ENCODE measurements at regions not wholly inside any gene's neighbourhood (a gene's known extent, or its start where the extent isn't known, plus 50 kb on each side); places are given as distances from the start of the nearest gene placed in this dataset.
"Not testable (repeated sequence)": the region's sequence is repeated elsewhere in the genome, so short reads cannot be mapped to it uniquely, and the experiment has no call there.

GRCh38 chr2:31683506-31683905 is 102.8 kb upstream of the SRD5A2 start:
- not testable (repeated sequence) for TF ChIP-seq CTCF (IDR thresholded peaks at IDR 0.05; ENCODE audit: insufficient read depth, low read length); REST (IDR thresholded peaks at IDR 0.05; ENCODE audit: insufficient replicate concordance, low read depth); POLR2AphosphoS5 (IDR thresholded peaks at IDR 0.05; ENCODE audit: low read depth); SPI1 (IDR thresholded peaks at IDR 0.05; ENCODE audit: borderline replicate concordance, low read depth)

All from HL-60 (cell line).